COR-L47 (cell line): ENCODE measurements at regions not wholly inside any gene's neighbourhood (a gene's known extent, or its start where the extent isn't known, plus 50 kb on each side); places are given as distances from the start of the nearest gene placed in this dataset.

ENCODE experiments used
- DNase-seq: peaks from one replicate; lab custom pipeline; 2025; lab: John Stamatoyannopoulos, UW

DNA sequence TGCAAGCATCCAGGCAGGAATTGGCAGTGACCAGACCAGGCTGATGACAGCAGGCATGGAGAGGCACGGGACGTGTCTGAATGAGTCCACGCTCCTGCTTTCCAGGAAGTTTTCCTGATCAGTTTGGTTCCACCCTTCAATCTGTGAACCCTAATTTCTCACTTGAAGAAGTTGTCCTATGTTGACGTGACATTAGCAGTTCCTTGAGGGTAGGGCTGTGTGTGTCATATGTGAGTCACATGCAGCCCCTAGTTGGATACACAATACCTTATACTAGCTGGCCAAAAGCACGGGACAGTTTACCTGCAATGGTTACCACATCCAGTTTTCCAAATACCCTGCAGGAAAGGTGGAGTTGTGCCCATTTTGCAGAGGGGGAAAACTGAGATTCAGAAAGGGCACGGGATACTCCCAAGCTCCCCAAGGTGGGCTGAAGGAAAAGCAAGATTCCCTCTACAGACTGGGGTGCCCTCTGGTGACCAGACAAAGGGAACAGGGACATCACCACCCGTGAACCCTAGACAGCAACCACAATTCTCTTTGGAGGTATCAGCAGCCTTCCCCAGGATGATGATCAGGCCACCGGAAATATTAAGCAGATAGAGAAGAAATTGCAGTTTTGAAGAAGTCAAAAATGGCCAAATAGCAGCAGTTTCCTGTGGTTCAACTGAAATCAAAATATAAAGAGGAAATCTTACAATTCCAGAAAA, 194.5 kb downstream of the PHETA1 start:
- no peak for DNase-seq

DNA sequence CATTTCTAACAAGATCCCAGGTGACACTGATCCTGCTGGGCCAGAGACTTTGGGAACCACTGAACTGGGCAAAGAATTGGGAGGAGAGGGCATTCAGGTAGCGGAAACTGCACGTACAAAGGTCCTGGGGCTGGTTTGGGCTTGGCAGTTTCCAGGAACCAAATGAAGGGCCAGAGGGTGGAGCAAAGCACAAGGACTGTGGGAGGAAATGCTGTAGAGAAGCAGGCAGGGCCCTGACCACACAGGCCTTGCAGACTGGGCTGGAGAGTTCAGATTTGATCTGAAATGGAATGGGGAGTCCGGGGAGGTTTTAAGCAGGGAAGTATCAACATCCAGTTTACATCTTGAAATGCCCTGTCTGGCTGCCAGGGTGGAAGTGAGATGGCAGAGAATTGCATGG, 195.1 kb downstream of the PHETA1 start:
- DNase-seq = no peak

DNA sequence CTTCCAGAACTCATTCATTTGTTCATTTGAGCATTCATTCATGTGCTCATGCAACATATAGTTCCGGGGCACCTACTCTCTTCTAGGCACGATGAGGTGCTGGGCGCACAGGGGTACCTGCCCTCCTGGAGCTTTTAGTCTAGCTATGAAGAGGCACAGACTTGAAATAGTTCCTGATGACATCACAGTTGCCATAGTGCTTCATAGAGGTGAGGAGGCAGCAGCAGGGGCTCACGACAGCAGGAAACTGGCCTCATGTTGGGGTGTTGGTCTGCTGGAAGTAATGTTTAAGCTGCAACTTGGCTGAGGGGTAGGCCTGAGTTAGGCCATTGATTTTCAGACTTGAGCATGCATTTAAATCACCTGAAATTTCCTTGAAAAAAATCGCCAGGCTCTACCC, 195.5 kb downstream of the PHETA1 start:
- no peak for DNase-seq

DNA sequence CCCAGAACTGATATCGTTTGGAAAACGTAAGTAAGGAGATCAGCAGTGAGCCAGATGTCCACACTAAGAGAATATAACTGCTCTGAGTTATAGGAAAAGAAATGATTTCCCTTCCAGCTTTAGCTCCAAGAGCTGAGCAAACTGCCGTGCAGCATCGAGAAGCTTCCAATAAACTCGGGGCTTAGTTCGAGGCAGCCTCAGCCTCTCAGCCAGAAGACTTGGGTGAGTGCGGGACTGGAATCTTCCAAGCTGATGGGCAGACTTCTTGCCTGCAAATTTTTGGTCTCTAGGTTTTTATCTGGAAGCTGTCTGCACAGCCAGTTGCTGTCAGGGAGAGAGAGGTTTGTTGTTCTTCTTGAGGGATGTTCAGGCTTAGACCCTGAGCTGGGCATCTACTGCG, 196.1 kb downstream of the PHETA1 start:
- no peak for DNase-seq

DNA sequence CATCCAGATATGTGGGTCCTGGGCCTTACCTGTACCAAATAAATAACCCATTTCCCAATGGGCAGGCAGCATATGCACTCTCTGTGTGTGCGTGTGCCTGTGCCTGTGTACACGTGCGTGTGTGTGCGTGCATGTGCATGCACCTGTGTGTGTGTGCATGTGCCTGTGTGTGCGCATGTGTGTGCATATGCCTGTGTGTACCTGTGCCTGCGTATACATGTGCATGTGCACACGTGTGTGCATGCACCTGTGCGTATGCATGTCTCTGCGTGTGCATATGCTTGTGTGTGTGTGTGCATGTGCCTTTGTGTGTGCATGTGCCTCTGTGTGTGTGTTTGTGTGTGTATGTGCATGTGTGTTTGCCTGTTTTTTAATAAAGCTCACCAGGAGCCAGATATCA, 197.1 kb downstream of the PHETA1 start:
- no peak for DNase-seq

DNA sequence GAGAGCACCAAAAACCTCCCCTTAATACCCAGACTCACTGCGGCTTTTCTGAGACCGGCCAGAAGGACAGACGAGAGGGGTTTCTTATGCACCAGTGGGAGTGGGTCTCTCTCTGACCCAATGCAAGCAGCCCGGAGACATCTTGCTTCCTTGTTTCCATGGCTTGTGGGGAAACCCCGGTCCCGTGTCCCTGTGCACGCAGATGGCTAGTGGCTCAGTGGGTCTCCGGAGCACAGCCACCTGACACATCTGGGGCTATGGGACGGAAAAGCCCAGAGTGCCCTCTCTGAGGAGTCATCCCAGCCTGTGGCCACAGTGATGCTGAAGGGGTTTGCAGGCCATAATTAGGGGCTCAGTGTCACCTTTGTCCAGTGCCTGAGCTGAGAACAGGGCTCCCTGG, 197.6 kb downstream of the PHETA1 start:
- no peak for DNase-seq

DNA sequence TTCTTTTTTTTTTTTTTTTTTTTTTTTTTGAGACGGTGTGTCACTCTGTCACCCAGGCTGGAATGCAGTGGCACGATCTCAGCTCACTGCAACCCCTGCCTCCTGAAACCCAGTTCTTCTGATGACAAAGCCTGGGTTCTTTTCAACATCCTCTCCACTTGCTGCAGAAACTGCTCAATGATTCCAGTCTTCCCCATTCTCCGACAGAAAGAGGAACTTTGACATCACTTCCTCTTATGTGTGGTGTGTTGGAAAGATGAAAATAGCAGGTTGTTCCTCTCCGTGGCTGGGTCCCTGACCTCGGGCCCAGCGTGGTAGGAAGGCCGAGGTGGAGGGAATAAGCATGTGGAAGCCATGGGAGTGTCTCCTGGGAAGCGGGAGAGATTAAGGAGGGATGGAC, 198.4 kb downstream of the PHETA1 start:
- no peak for DNase-seq

DNA sequence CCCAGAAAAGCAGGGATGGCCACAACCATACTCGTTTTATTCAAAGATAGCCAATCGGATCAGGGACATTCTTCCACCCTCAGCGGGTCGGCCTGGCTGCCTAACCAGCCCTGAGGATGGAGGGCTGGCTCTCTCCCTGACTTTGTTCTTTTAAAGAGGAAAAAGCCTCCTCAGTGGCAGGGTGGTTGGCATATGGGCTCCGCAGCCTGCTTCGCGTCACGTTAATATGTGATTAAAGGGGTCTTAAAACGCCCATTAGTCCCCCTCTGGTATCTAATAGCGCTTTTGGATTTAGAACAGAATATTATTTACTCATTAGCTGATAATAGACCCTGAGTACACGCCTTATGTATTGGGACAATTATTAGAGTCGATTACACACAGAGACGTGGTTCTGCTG, 199.4 kb downstream of the PHETA1 start:
- no peak for DNase-seq

DNA sequence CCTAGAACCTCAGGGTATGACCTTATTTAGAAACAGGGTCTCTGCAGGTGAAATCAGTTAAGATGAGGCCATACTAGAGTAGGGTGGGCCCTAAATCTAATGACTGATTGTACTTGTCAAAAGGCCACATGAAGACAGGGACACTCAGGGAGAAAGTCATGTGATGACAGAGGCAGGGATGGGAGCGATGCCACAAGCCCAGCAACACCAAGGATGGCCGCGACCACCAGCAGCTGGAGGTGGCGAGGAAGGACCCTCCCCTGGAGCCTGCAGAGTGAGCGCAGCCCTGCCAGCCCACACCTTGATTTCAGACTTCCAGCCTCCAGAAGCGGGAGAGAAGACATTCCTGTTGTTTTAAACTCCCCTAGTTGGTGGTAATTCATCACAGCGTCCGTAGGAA, 199.9 kb downstream of the PHETA1 start:
- DNase-seq = no peak

DNA sequence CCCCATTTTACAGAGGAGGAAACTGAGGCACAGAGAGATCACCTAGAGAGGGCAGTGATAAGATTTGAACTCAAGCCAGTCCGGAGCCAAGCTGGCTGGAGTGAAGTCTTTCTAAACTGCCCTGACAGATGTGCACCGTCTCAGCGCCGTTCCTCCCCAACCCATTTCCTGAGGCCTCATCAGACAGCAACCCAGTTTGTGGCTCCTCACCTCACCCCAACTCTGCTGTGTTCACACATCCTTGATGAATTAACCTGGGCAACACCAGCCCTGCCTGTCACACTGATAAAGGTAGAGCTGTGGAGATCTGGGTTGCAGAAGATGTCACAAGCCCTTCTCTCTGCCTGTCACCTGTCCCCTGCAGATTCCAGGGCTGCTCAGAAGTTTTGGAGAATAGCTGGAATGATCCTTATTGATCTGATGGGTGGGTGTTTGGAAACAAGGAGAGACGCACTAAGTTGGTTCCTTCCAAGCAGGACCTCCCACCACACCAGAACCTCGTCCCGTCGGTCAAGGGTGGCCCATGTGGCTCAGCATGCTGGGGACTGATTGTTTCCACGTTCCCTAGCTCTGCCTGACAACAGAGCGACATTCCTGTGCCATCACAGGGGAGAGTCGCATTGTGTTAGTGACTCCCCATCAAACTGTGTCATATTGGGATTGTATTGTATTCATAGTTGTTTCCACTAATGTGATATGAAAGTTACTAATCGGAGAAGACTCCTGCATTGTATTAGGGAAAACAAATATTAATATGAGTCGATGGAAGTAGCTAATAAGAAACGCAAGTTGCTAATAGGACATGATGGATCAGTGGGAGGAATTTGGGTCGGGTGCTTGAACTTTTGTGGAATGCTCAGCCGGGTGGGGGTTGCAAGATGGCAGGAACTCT, 200.6 kb downstream of the PHETA1 start:
- no peak for DNase-seq

DNA sequence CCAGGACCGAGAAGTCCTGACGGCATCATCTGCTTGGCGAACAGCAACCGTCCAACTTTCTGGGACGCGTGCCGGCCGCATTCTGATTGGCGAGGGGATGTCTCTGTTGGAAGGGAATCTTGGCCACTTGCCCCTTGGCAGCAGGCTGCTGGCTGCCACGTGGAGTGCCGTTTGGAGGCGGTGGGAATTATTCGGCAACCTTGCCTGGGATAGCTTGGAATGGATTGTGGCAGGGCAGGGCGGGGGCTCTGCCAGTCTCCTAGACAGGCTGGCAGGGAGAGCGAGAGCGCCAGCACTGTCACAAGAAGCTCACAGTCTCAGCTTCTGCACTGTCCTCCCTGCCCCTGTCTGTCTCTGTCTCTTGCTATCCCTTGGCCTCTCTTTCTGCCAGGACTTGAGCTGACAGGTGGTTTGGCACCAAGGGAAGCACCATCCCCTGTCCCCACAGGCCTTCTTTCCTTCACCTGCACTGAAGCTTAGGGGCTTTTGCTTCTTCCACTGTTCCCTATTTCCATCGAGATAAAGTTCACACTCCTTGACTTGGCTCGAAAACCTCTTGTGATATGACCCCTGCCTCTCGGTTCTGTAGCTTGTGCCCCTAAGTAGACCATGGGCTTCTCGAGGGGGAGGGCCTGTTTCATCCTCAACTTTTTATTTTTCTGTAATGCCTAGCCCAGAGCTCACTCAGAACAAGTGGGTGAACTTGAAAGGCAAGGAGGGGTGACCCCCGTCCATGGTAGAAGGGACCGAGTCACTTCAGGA, 201.9 kb downstream of the PHETA1 start:
- no peak for DNase-seq

DNA sequence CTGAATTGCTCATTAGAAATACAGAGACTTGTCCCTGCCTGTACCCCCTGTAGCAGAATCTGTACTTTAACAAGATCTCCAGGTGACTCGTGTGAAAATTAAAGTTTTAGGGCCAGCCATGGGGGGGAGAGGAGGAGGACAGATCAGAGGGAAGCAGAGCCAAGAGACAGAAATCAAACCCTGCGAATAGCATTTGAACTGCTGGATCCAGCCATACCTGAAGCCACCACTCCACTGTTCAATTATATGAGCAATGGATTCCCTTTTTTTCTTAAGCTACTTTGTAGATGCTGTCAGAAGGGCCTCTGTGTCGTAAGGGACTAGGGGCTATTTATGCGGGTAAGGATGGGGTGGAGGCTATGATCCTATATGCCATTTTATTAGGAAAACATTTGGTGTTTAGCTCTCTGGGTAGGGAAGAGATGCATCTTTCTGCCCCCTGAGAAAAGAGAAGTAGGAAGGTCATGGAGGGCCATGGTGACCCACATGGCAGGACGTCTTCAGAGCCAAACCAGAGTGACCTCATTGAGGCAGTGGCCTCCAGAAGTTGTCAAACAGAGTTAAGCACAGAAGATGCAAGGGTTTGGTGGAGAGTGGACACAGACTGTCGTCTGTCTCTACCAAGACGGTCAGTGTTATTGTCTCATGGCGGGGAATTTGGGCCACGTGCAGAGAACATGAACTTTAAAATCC, 203.9 kb downstream of the PHETA1 start:
- no peak for DNase-seq

DNA sequence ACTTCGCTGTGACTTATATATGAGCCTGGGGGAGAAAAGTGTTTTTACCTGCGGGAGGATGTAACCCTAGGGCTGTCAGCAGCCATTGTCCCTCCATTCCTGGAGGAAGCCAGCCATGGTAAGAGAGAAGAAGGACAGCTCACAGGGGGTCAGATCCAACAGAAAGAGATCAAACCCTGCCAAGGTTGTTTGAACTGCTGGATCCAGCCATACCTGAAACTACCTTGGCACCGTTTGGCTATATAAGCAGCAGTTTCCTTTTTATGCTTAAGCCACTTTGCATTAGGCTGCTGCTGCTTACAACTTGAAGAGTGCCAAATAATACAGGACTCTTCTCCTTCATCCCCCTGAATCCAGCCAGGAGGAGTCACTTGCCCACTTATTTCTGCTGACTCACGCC, 205.5 kb downstream of the PHETA1 start:
- DNase-seq = no peak

DNA sequence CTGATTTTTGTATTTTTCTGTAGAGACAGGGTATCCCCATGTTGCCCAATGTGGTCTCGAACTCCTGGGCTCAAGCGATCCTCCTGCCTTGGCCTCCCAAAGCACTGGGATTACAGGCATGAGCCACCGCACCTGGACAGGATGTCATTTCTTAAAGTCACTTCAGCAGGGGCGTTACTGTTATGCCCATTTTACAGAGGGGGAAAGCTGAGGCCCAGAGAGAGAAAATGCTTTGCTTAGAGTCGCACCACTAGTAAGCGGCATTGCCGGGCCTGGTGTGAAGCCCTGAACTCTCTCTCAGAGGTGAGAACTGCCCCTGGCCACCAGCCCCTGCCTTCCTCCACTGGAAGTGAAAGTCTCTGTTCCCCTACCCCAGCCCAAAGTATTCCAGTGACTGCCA, 207.0 kb downstream of the PHETA1 start:
- no peak for DNase-seq

DNA sequence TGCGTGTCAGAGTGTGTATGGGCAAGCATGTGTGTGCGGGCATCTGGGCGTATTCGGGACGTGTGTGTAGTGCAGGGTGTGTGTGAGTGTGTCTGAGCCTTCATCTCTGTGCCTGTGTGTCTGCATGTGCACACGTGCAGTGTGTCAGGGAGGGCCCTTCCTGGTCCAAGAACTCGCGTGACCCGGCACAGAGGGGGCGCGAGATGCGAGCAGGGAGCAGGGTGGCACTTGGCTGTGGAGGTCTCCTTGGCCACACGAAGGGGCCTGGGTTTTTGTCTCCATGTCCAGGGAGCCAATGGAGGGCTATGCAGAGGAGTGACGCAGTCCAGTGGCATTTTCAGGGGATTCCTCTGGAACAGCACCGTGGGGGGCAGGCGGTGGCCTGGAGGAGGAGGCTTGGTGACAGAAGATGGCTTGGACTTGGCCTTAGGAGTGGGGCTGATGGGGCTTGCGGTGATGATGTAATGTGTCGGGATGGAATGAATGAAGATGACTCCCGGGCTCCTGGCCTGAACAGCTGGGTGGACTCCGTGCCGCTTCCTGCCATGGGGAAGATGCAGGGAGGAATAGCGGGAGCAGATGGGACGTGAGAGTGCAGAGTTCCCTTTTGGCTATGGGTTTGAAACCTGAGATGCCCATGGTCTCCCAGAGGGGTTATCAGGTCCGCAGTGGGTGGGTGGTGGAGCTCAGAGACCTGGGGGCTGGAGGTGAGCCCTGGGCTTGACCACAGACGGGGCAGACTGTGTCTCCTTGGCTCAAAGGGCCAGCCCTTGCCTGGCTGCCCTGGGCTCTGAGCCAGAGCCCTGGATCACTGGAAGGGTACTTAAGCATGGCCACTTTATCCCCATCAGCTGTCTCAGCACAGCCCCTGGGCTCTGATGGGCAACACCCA, 208.3 kb downstream of the PHETA1 start:
- no peak for DNase-seq

DNA sequence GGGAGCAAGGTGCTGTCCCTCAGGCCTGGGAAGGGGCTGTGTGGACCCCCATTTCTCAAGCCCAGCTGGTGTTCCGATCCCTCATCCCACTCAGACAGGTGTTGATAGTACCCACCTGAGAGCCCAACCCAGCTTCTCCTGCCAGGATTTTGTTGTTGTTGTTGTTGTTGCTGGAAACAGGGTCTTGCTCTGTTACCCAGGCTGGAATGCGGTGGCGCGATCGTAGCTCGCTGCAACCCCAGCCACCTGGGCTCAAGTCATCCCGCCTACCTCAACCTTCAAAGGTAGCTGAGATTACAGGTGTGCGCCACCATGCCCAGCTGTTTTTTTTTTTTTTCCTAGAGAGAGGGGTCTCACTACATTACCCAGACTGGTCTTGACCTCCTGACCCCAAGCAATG, 209.9 kb downstream of the PHETA1 start:
- DNase-seq = no peak

DNA sequence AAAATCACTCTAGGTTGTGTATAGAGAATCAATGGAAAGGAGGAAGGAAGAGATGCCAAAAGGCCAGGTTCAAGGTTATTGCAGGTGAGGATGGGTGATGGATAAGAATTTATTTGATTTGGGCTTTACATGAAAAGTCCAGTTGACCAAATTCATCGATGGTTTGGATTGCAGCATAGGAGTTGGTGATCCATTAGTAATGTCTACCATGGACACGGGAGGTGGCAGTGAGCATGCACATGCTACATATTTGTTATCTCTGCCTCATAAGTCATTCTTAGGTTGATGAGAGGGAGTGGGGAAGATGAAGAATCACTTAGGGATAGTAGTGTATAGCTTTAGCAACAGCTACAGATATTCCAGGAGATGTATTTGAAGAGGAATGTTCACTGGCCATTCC, 211.4 kb downstream of the PHETA1 start:
- no peak for DNase-seq

DNA sequence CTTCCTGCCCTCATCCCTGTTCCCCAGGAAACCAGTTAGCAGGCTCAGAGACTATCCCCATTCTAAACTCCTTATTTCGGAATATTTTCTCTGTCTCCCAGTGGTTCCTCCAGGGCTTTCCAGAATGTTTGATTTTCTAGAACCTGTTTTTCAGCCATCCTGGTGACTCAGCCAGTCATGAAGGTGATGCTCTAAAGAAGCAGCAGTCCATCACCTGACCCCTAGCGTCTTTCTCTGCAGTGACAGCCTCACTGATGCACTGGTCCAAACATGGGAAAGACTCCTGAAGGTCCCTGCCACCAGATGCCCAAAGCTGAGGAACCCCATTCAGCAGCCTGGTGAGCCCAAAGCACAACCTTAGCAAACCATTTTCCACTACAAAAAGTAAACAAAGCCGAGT, 212.6 kb downstream of the PHETA1 start:
- DNase-seq = no peak

DNA sequence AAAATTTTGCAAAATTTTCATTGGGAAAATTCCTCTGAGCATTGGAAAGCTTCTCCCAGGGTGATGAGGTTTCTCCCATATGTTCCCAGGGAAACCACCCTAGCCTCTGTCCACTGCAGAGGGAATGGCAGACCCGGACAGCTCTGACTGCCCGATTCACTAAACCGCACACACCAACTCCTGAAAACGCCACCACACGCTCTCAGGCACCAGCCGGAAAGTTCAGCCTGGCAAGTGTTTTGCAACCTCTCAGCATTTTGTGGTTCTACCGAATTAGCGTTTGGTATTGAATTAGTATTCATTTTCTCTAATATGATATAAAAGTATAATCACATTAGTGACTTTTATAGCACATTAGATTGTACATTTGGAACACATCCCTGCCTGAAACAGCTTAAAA, 213.4 kb downstream of the PHETA1 start:
- no peak for DNase-seq

DNA sequence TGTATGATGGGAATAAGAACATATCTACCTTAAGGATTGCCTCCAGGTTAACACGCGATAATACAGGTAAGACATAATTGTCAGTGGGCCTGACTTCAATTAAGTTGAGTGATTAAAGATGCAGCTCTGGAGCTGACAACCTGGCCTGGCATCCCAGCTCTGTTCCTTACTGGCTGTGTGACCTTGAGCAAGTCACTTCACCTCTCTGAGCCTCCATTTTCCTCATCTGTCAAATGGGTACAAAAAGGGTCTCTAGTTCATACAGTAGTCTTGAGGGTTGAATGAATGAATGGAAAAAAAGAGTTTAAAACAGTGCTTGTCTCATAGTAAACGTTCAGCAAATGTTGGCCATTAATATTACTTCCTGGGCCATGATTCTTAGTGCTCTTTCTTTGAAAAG, 213.9 kb downstream of the PHETA1 start:
- DNase-seq = no peak

DNA sequence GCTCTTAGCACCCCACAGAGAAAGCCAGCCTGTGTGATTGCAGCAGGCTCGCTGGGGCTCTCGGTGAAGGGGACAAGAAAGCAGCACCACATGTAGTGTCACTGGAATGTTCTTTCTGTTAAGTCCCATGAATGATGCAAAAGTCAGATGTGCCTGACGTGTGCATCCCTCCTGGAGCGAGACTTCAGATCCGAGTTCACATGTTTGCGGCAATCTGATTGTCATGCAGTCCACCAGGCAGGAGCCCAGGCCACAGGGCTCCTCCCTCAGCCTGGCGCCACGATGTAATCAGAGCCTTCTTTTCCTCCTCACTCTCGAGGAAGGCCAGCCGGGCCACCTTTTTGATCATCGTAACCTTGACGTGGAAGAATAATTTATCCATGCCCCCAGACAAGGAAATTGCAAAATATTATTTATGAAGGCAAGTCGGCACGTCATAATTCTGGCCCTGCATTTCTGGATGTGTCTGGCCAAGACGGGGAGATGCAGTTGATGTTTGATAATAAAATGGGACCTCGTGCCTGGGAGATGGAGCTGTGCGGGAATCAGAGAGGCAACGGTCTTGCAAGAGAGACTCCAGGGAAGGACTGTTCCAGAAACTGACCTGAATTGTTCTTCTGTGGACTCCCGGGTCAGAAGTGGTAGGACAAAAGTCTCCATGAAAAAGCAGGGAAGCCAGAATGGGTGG, 214.6 kb downstream of the PHETA1 start:
- DNase-seq = no peak
